Brain microvascular endothelial cell (primary cell): ENCODE measurements at regions not wholly inside any gene's neighbourhood (a gene's known extent, or its start where the extent isn't known, plus 50 kb on each side); places are given as distances from the start of the nearest gene placed in this dataset.

Experiments used
- DNase-seq: peaks from one replicate; pipeline ENCODE4 v3.0.0-alpha.2; 2020
- H3K27ac ChIP-seq: fragments of 250-450 bp; sonication (Bioruptor Pico); 2 replicates; pipeline ENCODE4 v1.5.1; 2020; ENCODE audit warnings: mild to moderate bottlenecking, moderate library complexity
- H3K27me3 ChIP-seq: fragments of 250-450 bp; sonication (Bioruptor Pico); replicated peaks from 2 replicates; pipeline ENCODE4 v1.5.1; 2020; ENCODE audit warnings: mild to moderate bottlenecking
- H3K36me3 ChIP-seq: fragments of 250-450 bp; sonication (Bioruptor Pico); replicated peaks from 2 replicates; pipeline ENCODE4 v1.5.1; 2020; ENCODE audit warnings: mild to moderate bottlenecking
- H3K4me3 ChIP-seq: 2 replicates; pipeline ENCODE4 v1.5.1; 2011; ENCODE audit warnings: low read depth, mild to moderate bottlenecking, control low read depth, low read length, moderate library complexity
- in situ Hi-C: cut with HindIII; loops from 2 replicates; pipeline ENCODE4 v1.10.0; 2017; ENCODE audit warnings: low sequenced_read_pairs, low pct_ligation_motif_present
- TF ChIP-seq, protein P1 (sequence below): IDR thresholded peaks from 2 replicates; pipeline ENCODE4 v1.5.1; 2011; ENCODE audit warnings: low read depth, mild to moderate bottlenecking, moderate library complexity, low read length, control low read depth, inconsistent platforms; ENCODE audit errors: missing control alignments

- TF ChIP-seq, protein P1, sequence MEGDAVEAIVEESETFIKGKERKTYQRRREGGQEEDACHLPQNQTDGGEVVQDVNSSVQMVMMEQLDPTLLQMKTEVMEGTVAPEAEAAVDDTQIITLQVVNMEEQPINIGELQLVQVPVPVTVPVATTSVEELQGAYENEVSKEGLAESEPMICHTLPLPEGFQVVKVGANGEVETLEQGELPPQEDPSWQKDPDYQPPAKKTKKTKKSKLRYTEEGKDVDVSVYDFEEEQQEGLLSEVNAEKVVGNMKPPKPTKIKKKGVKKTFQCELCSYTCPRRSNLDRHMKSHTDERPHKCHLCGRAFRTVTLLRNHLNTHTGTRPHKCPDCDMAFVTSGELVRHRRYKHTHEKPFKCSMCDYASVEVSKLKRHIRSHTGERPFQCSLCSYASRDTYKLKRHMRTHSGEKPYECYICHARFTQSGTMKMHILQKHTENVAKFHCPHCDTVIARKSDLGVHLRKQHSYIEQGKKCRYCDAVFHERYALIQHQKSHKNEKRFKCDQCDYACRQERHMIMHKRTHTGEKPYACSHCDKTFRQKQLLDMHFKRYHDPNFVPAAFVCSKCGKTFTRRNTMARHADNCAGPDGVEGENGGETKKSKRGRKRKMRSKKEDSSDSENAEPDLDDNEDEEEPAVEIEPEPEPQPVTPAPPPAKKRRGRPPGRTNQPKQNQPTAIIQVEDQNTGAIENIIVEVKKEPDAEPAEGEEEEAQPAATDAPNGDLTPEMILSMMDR = no peak
- no peaks in the 10 kb centered on the region for H3K27me3 ChIP-seq
- no peak overlapping the region for H3K4me3 ChIP-seq
- in situ Hi-C loops = no loop called here
- no peak for DNase-seq
- H3K36me3 ChIP-seq = no peaks in the 10 kb centered on the region
- no peak overlapping the region for H3K27ac ChIP-seq
Measured at GRCh38 chrY:19124609-19125008, 351.1 kb upstream of the HSFY2 start.

GRCh38 chrY:19122450-19122849, 348.9 kb upstream of the HSFY2 start:
- DNase-seq = no peak
- in situ Hi-C loops = no loop called here
- Histone ChIP-seq H3K4me3 (no peak overlapping the region), H3K36me3 (no peaks in the 10 kb centered on the region), H3K27ac (no peak overlapping the region), H3K27me3 (no peaks in the 10 kb centered on the region)
- TF ChIP-seq, protein P1 = no peak

- in situ Hi-C loops = no loop called here
- Histone ChIP-seq H3K4me3 (no peak overlapping the region), H3K27ac (no peak overlapping the region), H3K36me3 (no peaks in the 10 kb centered on the region), H3K27me3 (no peaks in the 10 kb centered on the region)
- DNase-seq = no peak
- TF ChIP-seq, protein P1 = no peak
Measured at GRCh38 chrY:19098349-19098748, 324.8 kb upstream of the HSFY2 start.

GRCh38 chrY:19095460-19095859, 321.9 kb upstream of the HSFY2 start:
- in situ Hi-C loops = no loop called here
- no peaks in the 10 kb centered on the region for H3K36me3 ChIP-seq
- no peak for DNase-seq
- TF ChIP-seq, protein P1 = no peak
- H3K27ac ChIP-seq = no peak overlapping the region
- no peak overlapping the region for H3K4me3 ChIP-seq
- no peaks in the 10 kb centered on the region for H3K27me3 ChIP-seq

DNA sequence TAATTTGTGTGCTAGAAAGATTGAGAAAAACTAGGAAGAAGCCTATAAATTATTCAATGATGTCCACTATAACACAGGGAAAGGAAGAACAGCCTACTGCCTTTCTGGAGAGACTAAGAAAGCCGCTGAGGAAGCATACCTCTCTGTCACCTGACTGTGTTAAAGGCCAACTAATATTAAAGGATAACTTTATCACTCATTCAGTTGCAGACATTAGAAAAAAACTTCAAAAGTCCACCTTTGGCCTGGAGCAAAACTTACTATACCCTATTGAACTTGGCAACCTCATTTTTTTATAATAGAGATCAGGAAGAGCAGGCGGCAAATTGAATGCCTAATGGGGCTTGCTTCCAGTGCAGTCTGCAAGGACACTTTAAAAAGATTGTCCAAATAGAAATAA, 309.5 kb upstream of the HSFY2 start:
- Histone ChIP-seq H3K27me3 (no peaks in the 10 kb centered on the region), H3K36me3 (no peaks in the 10 kb centered on the region), H3K4me3 (no peak overlapping the region), H3K27ac (no peak overlapping the region)
- TF ChIP-seq, protein P1 = no peak
- in situ Hi-C loops = no loop called here
- no peak for DNase-seq

- in situ Hi-C loops = no loop called here
- H3K36me3 ChIP-seq = no peaks in the 10 kb centered on the region
- no peak overlapping the region for H3K4me3 ChIP-seq
- H3K27me3 ChIP-seq = no peaks in the 10 kb centered on the region
- no peak for DNase-seq
- no peak overlapping the region for H3K27ac ChIP-seq
- TF ChIP-seq, protein P1 = no peak
Measured at GRCh38 chrY:19077698-19078113, 304.2 kb upstream of the HSFY2 start.
